Chondrocyte (in vitro differentiated cells): ENCODE measurements at regions not wholly inside any gene's neighbourhood (a gene's known extent, or its start where the extent isn't known, plus 50 kb on each side); places are given as distances from the start of the nearest gene placed in this dataset.

Experiments used
- DNase-seq: peaks from one replicate; pipeline ENCODE4 v3.0.0; 2021; ENCODE audit warnings: mixed read lengths, low spot score
- H3K27ac Mint-ChIP-seq: one replicate; pipeline ENCODE4 v1.8.0; 2021; ENCODE audit warnings: mild to moderate bottlenecking, moderate library complexity, mixed read lengths; ENCODE audit not compliant: unreplicated experiment
- H3K27me3 Mint-ChIP-seq: 2 replicates; pipeline ENCODE4 v1.8.0; 2021; ENCODE audit warnings: low read depth, mixed read lengths
- H3K36me3 Mint-ChIP-seq: 2 replicates; pipeline ENCODE4 v1.8.0; 2021; ENCODE audit warnings: low read depth, mixed read lengths
- H3K4me1 Mint-ChIP-seq: 2 replicates; pipeline ENCODE4 v1.8.0; 2021; ENCODE audit warnings: low read depth, mild to moderate bottlenecking, mixed read lengths
- H3K4me3 Mint-ChIP-seq: one replicate; pipeline ENCODE4 v1.8.0; 2021; ENCODE audit warnings: mild to moderate bottlenecking, moderate library complexity, mixed read lengths; ENCODE audit not compliant: unreplicated experiment
- H3K9me3 Mint-ChIP-seq: 2 replicates; pipeline ENCODE4 v1.8.0; 2021; ENCODE audit warnings: low read depth, mixed read lengths
- CTCF ChIP-seq: fragments of 200-600 bp; sonication (generic); IDR thresholded peaks from 2 replicates; pipeline ENCODE4 v1.5.0; 2021; ENCODE audit warnings: antibody characterized with exemption, mild to moderate bottlenecking, moderate library complexity

- no peaks in the 10 kb centered on the region for H3K4me1 Mint-ChIP-seq
- TF ChIP-seq CTCF: no peak
- DNase-seq: no peak
- no peak overlapping the region for H3K4me3 Mint-ChIP-seq
- no peak overlapping the region for H3K27ac Mint-ChIP-seq
- no peaks in the 10 kb centered on the region for H3K27me3 Mint-ChIP-seq
- H3K9me3 Mint-ChIP-seq: no peaks in the 10 kb centered on the region
- no peaks in the 10 kb centered on the region for H3K36me3 Mint-ChIP-seq
Measured at GRCh38 chr15:94587113-94587512, 355.8 kb downstream of the MCTP2 start.

GRCh38 chr15:94588993-94589392 is 357.6 kb downstream of the MCTP2 start:
- H3K9me3 Mint-ChIP-seq: peaks cover 7% of the 10 kb centered on the region
- no peaks in the 10 kb centered on the region for H3K4me1 Mint-ChIP-seq
- DNase-seq: no peak
- no peak overlapping the region for H3K4me3 Mint-ChIP-seq
- H3K27ac Mint-ChIP-seq: no peak overlapping the region
- TF ChIP-seq CTCF: no peak
- H3K36me3 Mint-ChIP-seq: no peaks in the 10 kb centered on the region
- no peaks in the 10 kb centered on the region for H3K27me3 Mint-ChIP-seq

- H3K27me3 Mint-ChIP-seq: no peaks in the 10 kb centered on the region
- no peak overlapping the region for H3K27ac Mint-ChIP-seq
- no peaks in the 10 kb centered on the region for H3K4me1 Mint-ChIP-seq
- no peak for DNase-seq
- no peak overlapping the region for H3K4me3 Mint-ChIP-seq
- H3K36me3 Mint-ChIP-seq: no peaks in the 10 kb centered on the region
- peaks cover 10% of the 10 kb centered on the region for H3K9me3 Mint-ChIP-seq
- TF ChIP-seq CTCF: no peak
Measured at GRCh38 chr15:94592495-94592894, 361.1 kb downstream of the MCTP2 start.

- no peak for TF ChIP-seq CTCF
- H3K36me3 Mint-ChIP-seq: no peaks in the 10 kb centered on the region
- H3K27ac Mint-ChIP-seq: no peak overlapping the region
- H3K27me3 Mint-ChIP-seq: no peaks in the 10 kb centered on the region
- no peak overlapping the region for H3K4me3 Mint-ChIP-seq
- peaks cover 10% of the 10 kb centered on the region for H3K9me3 Mint-ChIP-seq
- no peaks in the 10 kb centered on the region for H3K4me1 Mint-ChIP-seq
- no peak for DNase-seq
Measured at GRCh38 chr15:94596707-94597106, 365.3 kb downstream of the MCTP2 start.

GRCh38 chr15:94600505-94600904 is 369.1 kb downstream of the MCTP2 start:
- Mint-ChIP-seq H3K4me3 (no peak overlapping the region), H3K27ac (no peak overlapping the region), H3K36me3 (no peaks in the 10 kb centered on the region), H3K4me1 (no peaks in the 10 kb centered on the region), H3K27me3 (no peaks in the 10 kb centered on the region), H3K9me3 (no peaks in the 10 kb centered on the region)
- no peak for DNase-seq
- TF ChIP-seq CTCF: no peak
